ENCODE measurements at regions not wholly inside any gene's neighbourhood (a gene's known extent, or its start where the extent isn't known, plus 50 kb on each side); places are given as distances from the start of the nearest gene placed in this dataset.

DNA sequence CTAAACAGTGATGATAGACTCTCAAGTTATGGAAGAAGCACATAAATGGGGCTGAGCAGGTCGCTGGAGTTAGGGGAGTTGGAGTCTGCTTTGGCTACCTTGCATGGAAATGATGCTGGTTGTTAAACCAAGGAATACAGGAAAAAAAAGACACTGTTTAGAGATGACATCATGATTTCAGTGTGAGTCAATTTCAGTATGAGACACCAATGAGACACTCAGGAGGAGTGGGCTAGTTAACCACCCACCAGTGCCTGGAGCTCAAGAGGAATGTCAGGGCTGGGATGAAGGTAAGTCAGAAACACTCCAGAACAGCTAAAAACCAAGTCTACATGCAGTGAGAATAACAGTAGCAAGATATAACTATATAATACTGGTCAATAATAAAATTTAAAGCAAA, 303.6 kb downstream of the SOX11 start:
- TF ChIP-seq SIN3A (IDR thresholded peaks at IDR 0.05; ENCODE audit: borderline replicate concordance, insufficient read depth, low read length), result no peak
- no peak for TF ChIP-seq POLR2AphosphoS5 (IDR thresholded peaks at IDR 0.05; ENCODE audit: low read depth, low read length)
- TF ChIP-seq TAF1 (IDR thresholded peaks at IDR 0.05; ENCODE audit: borderline replicate concordance, insufficient read depth, low read length), result no peak
- TF ChIP-seq FOXP2 (optimal IDR thresholded peaks at IDR 0.05; ENCODE audit: borderline replicate concordance, extremely low read depth, extremely low read length, insufficient read depth), result no peak

DNA sequence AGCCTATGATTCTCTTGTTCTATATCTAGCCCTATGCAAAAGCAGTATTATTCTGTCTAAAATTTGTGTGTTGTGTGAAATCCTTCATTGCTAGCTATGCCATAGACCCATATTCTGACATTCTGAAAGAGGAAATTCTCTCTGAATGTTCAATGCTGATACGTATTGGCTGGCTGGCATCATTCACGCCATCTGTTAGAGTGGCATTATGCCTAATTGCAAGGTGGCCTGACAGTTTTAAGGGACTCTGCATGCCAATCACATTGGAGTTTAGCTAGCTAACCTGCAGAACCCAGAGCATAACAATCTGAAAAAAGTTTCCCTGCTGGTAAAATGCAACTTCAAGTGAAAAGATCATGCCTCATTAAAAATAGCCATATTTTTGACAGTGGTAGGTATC, 316.0 kb downstream of the SOX11 start:
- no peak for TF ChIP-seq FOXP2 (optimal IDR thresholded peaks at IDR 0.05; ENCODE audit: borderline replicate concordance, extremely low read depth, extremely low read length, insufficient read depth)

DNA sequence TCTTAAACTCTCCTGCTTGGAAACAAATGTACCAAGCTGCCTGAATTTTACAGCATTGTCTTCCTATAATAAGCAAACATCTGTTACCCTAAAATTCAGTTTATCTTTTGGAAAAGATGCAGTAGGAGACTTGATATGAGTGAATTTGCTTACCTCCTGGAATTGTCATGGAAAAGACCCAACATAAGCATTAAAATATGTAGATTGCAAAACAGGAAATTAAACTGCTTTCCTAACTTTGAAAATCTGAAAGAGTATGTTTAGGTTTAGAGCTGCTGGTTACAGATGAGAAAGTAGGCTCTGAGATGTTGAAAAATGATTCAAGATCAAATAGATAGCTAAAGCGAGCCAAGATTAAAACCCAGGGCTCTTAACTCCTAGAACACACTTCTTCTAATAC, 316.5 kb downstream of the SOX11 start:
- TF ChIP-seq TAF1 (IDR thresholded peaks at IDR 0.05; ENCODE audit: borderline replicate concordance, insufficient read depth, low read length) (no peak), SIN3A (IDR thresholded peaks at IDR 0.05; ENCODE audit: borderline replicate concordance, insufficient read depth, low read length) (no peak), FOXP2 (optimal IDR thresholded peaks at IDR 0.05; ENCODE audit: borderline replicate concordance, extremely low read depth, extremely low read length, insufficient read depth) (no peak), POLR2AphosphoS5 (IDR thresholded peaks at IDR 0.05; ENCODE audit: low read depth, low read length) (no peak)
- TF ChIP-seq, protein P1, sequence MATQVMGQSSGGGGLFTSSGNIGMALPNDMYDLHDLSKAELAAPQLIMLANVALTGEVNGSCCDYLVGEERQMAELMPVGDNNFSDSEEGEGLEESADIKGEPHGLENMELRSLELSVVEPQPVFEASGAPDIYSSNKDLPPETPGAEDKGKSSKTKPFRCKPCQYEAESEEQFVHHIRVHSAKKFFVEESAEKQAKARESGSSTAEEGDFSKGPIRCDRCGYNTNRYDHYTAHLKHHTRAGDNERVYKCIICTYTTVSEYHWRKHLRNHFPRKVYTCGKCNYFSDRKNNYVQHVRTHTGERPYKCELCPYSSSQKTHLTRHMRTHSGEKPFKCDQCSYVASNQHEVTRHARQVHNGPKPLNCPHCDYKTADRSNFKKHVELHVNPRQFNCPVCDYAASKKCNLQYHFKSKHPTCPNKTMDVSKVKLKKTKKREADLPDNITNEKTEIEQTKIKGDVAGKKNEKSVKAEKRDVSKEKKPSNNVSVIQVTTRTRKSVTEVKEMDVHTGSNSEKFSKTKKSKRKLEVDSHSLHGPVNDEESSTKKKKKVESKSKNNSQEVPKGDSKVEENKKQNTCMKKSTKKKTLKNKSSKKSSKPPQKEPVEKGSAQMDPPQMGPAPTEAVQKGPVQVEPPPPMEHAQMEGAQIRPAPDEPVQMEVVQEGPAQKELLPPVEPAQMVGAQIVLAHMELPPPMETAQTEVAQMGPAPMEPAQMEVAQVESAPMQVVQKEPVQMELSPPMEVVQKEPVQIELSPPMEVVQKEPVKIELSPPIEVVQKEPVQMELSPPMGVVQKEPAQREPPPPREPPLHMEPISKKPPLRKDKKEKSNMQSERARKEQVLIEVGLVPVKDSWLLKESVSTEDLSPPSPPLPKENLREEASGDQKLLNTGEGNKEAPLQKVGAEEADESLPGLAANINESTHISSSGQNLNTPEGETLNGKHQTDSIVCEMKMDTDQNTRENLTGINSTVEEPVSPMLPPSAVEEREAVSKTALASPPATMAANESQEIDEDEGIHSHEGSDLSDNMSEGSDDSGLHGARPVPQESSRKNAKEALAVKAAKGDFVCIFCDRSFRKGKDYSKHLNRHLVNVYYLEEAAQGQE (IDR thresholded peaks at IDR 0.05; ENCODE audit: insufficient read depth in 1 of 2, low read depth in 2 of 2, low read length in 2 of 2), result no peak

DNA sequence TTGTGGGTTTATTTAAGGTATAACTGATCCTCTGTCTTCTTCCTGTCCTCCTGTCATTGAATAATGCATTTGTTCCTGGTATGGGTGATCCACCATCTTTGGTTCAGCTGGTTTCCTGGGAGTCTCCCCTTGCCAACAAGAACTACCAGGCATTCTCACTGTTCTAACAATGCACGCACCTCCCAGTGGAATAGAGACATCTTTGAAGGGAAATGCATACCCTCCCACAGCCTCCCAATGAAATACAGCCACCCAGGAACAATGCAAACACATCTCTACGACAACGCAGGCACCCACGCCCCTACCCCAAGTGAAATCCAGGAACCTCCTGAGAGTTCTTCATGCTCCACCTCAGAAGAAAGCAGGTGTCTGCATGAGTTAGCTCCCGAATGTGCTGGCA, 318.0 kb downstream of the SOX11 start:
- TF ChIP-seq FOXP2 (optimal IDR thresholded peaks at IDR 0.05; ENCODE audit: borderline replicate concordance, extremely low read depth, extremely low read length, insufficient read depth) (no peak), POLR2AphosphoS5 (IDR thresholded peaks at IDR 0.05; ENCODE audit: low read depth, low read length) (no peak), SIN3A (IDR thresholded peaks at IDR 0.05; ENCODE audit: borderline replicate concordance, insufficient read depth, low read length) (no peak), TAF1 (IDR thresholded peaks at IDR 0.05; ENCODE audit: borderline replicate concordance, insufficient read depth, low read length) (no peak)
- TF ChIP-seq, protein P1 (IDR thresholded peaks at IDR 0.05; ENCODE audit: insufficient read depth in 1 of 2, low read depth in 2 of 2, low read length in 2 of 2), result no peak

DNA sequence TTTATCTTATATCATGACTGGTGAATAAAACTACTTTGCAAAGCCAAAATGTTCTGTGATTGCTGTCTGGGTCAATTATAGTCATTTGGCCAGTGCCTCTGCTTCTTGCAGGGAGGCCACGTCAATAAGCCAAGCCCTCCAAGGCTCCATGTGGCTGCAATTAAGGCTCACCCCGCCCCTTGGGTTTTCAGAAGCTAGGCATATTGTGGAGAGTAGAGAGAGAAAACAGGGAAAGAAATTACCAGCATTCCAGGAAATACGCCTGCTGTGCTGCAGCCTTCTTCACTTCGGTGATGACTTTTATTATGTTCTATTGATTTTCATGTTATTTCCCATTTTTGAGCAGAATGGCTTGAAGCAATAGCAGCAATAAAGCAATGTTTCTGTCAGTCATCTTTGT, 319.7 kb downstream of the SOX11 start:
- TF ChIP-seq FOXP2 (optimal IDR thresholded peaks at IDR 0.05; ENCODE audit: borderline replicate concordance, extremely low read depth, extremely low read length, insufficient read depth) (no peak), TAF1 (IDR thresholded peaks at IDR 0.05; ENCODE audit: borderline replicate concordance, insufficient read depth, low read length) (no peak), POLR2AphosphoS5 (IDR thresholded peaks at IDR 0.05; ENCODE audit: low read depth, low read length) (no peak), SIN3A (IDR thresholded peaks at IDR 0.05; ENCODE audit: borderline replicate concordance, insufficient read depth, low read length) (no peak)
- TF ChIP-seq, protein P1 (IDR thresholded peaks at IDR 0.05; ENCODE audit: insufficient read depth in 1 of 2, low read depth in 2 of 2, low read length in 2 of 2), result no peak

DNA sequence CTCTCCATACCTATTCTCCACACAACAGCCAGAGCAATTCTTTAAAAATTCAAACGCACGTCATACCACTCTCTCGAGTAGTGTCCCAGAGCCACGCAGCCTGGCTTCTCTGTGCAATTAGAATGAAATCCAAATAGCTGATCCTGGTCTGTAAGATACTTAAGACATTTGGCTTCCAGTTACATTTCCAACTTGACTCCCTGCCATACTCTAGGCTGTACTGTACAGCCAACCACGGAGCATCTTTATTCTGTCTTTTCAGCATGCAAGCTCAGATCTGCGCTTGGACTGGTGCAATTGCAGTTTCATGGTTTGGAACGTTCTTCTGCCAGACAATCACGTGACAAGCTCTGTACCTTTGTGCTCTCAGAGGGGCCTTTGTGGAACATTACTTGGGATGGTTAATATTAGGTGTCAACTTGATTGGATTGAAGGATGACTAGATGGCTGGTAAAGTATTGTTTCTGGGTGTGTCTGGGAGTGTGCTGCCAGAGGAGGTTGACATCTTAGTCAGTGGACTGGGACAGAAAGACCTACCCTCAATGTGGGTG, 325.6 kb downstream of the SOX11 start:
- TF ChIP-seq TAF1 (IDR thresholded peaks at IDR 0.05; ENCODE audit: borderline replicate concordance, insufficient read depth, low read length) (no peak), SIN3A (IDR thresholded peaks at IDR 0.05; ENCODE audit: borderline replicate concordance, insufficient read depth, low read length) (no peak), FOXP2 (optimal IDR thresholded peaks at IDR 0.05; ENCODE audit: borderline replicate concordance, extremely low read depth, extremely low read length, insufficient read depth) (no peak), POLR2AphosphoS5 (IDR thresholded peaks at IDR 0.05; ENCODE audit: low read depth, low read length) (no peak)
- TF ChIP-seq, protein P1 (IDR thresholded peaks at IDR 0.05; ENCODE audit: insufficient read depth in 1 of 2, low read depth in 2 of 2, low read length in 2 of 2), result no peak

All from PFSK-1 (cell line).